ENCODE measurements at regions not wholly inside any gene's neighbourhood (a gene's known extent, or its start where the extent isn't known, plus 50 kb on each side); places are given as distances from the start of the nearest gene placed in this dataset.

- Histone ChIP-seq H3K27ac (peak overlapping the region; percentile 69 to 90 (median 75)), H3K36me3 (no peaks in the 10 kb centered on the region), H3K4me3 (no peak overlapping the region), H3K9me3 (no peaks in the 10 kb centered on the region), H3K4me1 (peaks cover 58 to 71% (median 63%) of the 10 kb centered on the region in 4 donors), H3K27me3 (no peaks in the 10 kb centered on the region)
- DNase-seq (no peak), ATAC-seq (ENCODE audit: low FRiP score in 2 of 2) (peak in 1 of 2 donors; percentile 16)
- 58 to 72% methylated on average over 14 of the region's 14 CpGs for WGBS, 2 donors
- TF ChIP-seq EP300 (IDR thresholded peaks at IDR 0.05), result peak in 2 of 4 donors; percentile 6 to 60
- peak in 1 of 2 donors; percentile 66 for TF ChIP-seq POLR2AphosphoS5 (IDR thresholded peaks at IDR 0.05)
- TF ChIP-seq, protein P1, sequence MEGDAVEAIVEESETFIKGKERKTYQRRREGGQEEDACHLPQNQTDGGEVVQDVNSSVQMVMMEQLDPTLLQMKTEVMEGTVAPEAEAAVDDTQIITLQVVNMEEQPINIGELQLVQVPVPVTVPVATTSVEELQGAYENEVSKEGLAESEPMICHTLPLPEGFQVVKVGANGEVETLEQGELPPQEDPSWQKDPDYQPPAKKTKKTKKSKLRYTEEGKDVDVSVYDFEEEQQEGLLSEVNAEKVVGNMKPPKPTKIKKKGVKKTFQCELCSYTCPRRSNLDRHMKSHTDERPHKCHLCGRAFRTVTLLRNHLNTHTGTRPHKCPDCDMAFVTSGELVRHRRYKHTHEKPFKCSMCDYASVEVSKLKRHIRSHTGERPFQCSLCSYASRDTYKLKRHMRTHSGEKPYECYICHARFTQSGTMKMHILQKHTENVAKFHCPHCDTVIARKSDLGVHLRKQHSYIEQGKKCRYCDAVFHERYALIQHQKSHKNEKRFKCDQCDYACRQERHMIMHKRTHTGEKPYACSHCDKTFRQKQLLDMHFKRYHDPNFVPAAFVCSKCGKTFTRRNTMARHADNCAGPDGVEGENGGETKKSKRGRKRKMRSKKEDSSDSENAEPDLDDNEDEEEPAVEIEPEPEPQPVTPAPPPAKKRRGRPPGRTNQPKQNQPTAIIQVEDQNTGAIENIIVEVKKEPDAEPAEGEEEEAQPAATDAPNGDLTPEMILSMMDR (IDR thresholded peaks at IDR 0.05), result no peak
Measured at GRCh38 chr9:70472268-70473249, 58.1 kb upstream of the KLF9 start.

GRCh38 chr9:70470050-70471015, 55.9 kb upstream of the KLF9 start:
- no peaks in the 10 kb centered on the region for H3K9me3 ChIP-seq
- WGBS, 2 donors, result 40 to 41% methylated on average over 9 of the region's 9 CpGs
- no peaks in the 10 kb centered on the region for H3K27me3 ChIP-seq
- no peaks in the 10 kb centered on the region for H3K36me3 ChIP-seq
- ATAC-seq (ENCODE audit: low FRiP score in 2 of 2) (peak in 1 of 2 donors; percentile 30), DNase-seq (peak in 1 of 2 donors; percentile 42)
- H3K4me3 ChIP-seq, result no peak overlapping the region
- TF ChIP-seq POLR2A (IDR thresholded peaks at IDR 0.05) (no peak), POLR2AphosphoS5 (IDR thresholded peaks at IDR 0.05) (peak in 1 of 2 donors; percentile 72), EP300 (IDR thresholded peaks at IDR 0.05) (peak in 2 of 4 donors; percentile 50 to 69)
- TF ChIP-seq, protein P1 (IDR thresholded peaks at IDR 0.05), result peak in 1 of 6 experiments; percentile 9
- H3K4me1 ChIP-seq, result peaks cover 48 to 52% (median 51%) of the 10 kb centered on the region in 4 donors
- peak overlapping the region; percentile 60 to 81 (median 64) for H3K27ac ChIP-seq

DNA sequence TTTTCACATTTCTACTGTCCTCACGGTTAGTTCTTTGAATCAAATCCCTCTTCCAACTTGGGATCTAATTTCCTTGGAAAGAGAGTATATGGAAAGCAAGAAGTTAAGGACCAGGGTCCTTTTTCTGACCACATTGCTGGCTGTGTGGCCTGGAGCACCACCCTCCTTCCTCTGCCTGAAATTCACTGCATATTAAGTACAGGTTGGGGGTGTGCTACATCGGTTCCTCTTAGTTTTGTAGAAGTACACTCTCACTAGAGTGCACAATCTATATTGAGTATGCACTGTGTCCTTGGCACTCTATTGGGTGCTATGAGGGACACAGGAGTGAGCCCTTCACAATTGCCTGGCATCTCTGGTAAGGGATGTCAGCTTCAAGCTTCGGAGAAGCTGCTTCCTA, 53.8 kb upstream of the KLF9 start:
- TF ChIP-seq POLR2AphosphoS5 (IDR thresholded peaks at IDR 0.05), result no peak
- TF ChIP-seq, protein P1 (IDR thresholded peaks at IDR 0.05), result no peak
- TF ChIP-seq POLR2A (IDR thresholded peaks at IDR 0.05), result no peak
- TF ChIP-seq EP300 (IDR thresholded peaks at IDR 0.05), result no peak
- H3K4me3 ChIP-seq, result no peak overlapping the region
- no peaks in the 10 kb centered on the region for H3K9me3 ChIP-seq
- H3K36me3 ChIP-seq, result no peaks in the 10 kb centered on the region
- H3K4me1 ChIP-seq, result peaks cover 28 to 44% (median 32%) of the 10 kb centered on the region in 4 donors
- peak in 1 of 2 donors; percentile 7 for ATAC-seq (ENCODE audit: low FRiP score in 2 of 2)
- 83 to 84% methylated on average over 3 of the region's 3 CpGs for WGBS, 2 donors
- DNase-seq, result no peak
- no peaks in the 10 kb centered on the region for H3K27me3 ChIP-seq
- peak overlapping the region in 3 of 4 donors; percentile 34 to 81 (median 63) for H3K27ac ChIP-seq

- ATAC-seq (ENCODE audit: low FRiP score in 2 of 2) (peak in 1 of 2 donors; percentile 89), DNase-seq (peak in 1 of 2 donors; percentile 45)
- H3K4me1 ChIP-seq, result peaks cover 20 to 32% (median 23%) of the 10 kb centered on the region in 4 donors
- H3K27ac ChIP-seq, result peak overlapping the region; percentile 38 to 63 (median 48)
- no peak overlapping the region for H3K4me3 ChIP-seq
- peak in 1 of 4 donors; percentile 43 for TF ChIP-seq POLR2A (IDR thresholded peaks at IDR 0.05)
- peak in 1 of 2 donors; percentile 55 for TF ChIP-seq POLR2AphosphoS5 (IDR thresholded peaks at IDR 0.05)
- TF ChIP-seq, protein P1 (IDR thresholded peaks at IDR 0.05), result no peak
- peak in 1 of 4 donors; percentile 19 for TF ChIP-seq EP300 (IDR thresholded peaks at IDR 0.05)
- H3K36me3 ChIP-seq, result no peaks in the 10 kb centered on the region
- WGBS, 2 donors, result 75 to 85% methylated on average over 6 of the region's 6 CpGs
- H3K27me3 ChIP-seq, result no peaks in the 10 kb centered on the region
- H3K9me3 ChIP-seq, result no peaks in the 10 kb centered on the region
Measured at GRCh38 chr9:70466976-70467561, 52.6 kb upstream of the KLF9 start.
